ENCODE measurements at regions not wholly inside any gene's neighbourhood (a gene's known extent, or its start where the extent isn't known, plus 50 kb on each side); places are given as distances from the start of the nearest gene placed in this dataset.

DNA sequence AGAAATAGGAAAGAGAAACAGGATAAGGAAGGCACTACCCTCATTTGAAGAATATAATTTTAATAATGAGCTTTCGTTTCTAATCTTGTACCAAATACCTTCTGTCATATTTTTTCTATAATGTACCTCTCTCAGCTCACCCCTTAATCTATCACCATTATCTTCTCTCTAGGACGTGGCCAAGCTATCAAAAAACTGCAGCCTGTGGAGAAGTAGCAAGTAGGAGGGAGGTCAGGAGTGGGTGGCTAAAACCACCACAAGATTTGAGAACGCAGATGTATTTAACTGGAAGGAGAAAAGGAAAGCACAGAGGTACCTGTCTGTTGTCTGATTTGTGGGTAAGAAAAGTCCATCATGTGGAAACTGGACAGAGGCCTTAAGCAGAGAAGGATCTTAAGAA, 576.7 kb upstream of the DIPK2B start:
- H3K27me3 ChIP-seq, result no peaks in the 10 kb centered on the region

GRCh38 chrX:45775468-45775867, 574.8 kb upstream of the DIPK2B start:
- Histone ChIP-seq H3K9me3 (ENCODE audit: low read depth) (no peaks in the 10 kb centered on the region), H3K27me3 (no peaks in the 10 kb centered on the region), H4K20me1 (ENCODE audit: low read depth) (no peaks in the 10 kb centered on the region), H3K36me3 (no peaks in the 10 kb centered on the region), H3K4me2 (no peak overlapping the region), H2AFZ (replicated peaks) (no peak overlapping the region), H3K27ac (no peak overlapping the region), H3K79me2 (ENCODE audit: low read depth) (peaks cover 98% of the 10 kb centered on the region), H3F3A (ENCODE audit: low read depth) (no peaks in the 10 kb centered on the region), H3K4me1 (no peaks in the 10 kb centered on the region), H3K4me3 (no peak overlapping the region), H3K9ac (no peak overlapping the region)
- H3K4me1 Mint-ChIP-seq, result peaks cover 10% of the 10 kb centered on the region
- DNase-seq (ENCODE audit: low spot score), result no peak
- H3K36me3 Mint-ChIP-seq, result peaks cover 2% of the 10 kb centered on the region
- H3K9me3 Mint-ChIP-seq, result no peaks in the 10 kb centered on the region
- H3K27me3 Mint-ChIP-seq (ENCODE audit: insufficient read depth, low read depth), result peaks cover 5% of the 10 kb centered on the region
- H3K27ac Mint-ChIP-seq, result no peak overlapping the region
- TF ChIP-seq EZH2 (IDR thresholded peaks at IDR 0.05), result no peak
- TF ChIP-seq EZH2phosphoT487 (IDR thresholded peaks at IDR 0.05), result no peak
- H3K4me3 Mint-ChIP-seq, result no peak overlapping the region

More for the DNA sequence above, 576.7 kb upstream of the DIPK2B start:
- H3K27me3 Mint-ChIP-seq (ENCODE audit: insufficient read depth, low read depth), result peaks cover 3% of the 10 kb centered on the region
- Histone ChIP-seq H3K4me1 (no peaks in the 10 kb centered on the region), H3K9me3 (ENCODE audit: low read depth) (no peaks in the 10 kb centered on the region), H3F3A (ENCODE audit: low read depth) (no peaks in the 10 kb centered on the region), H3K9ac (no peak overlapping the region), H3K4me2 (no peak overlapping the region), H2AFZ (replicated peaks) (no peak overlapping the region), H4K20me1 (ENCODE audit: low read depth) (no peaks in the 10 kb centered on the region), H3K79me2 (ENCODE audit: low read depth) (peaks cover 98% of the 10 kb centered on the region), H3K36me3 (no peaks in the 10 kb centered on the region), H3K4me3 (no peak overlapping the region), H3K27ac (no peak overlapping the region)
- no peak for TF ChIP-seq EZH2 (IDR thresholded peaks at IDR 0.05)
- TF ChIP-seq, protein P1, sequence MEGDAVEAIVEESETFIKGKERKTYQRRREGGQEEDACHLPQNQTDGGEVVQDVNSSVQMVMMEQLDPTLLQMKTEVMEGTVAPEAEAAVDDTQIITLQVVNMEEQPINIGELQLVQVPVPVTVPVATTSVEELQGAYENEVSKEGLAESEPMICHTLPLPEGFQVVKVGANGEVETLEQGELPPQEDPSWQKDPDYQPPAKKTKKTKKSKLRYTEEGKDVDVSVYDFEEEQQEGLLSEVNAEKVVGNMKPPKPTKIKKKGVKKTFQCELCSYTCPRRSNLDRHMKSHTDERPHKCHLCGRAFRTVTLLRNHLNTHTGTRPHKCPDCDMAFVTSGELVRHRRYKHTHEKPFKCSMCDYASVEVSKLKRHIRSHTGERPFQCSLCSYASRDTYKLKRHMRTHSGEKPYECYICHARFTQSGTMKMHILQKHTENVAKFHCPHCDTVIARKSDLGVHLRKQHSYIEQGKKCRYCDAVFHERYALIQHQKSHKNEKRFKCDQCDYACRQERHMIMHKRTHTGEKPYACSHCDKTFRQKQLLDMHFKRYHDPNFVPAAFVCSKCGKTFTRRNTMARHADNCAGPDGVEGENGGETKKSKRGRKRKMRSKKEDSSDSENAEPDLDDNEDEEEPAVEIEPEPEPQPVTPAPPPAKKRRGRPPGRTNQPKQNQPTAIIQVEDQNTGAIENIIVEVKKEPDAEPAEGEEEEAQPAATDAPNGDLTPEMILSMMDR (IDR thresholded peaks at IDR 0.05), result no peak
- no peak for TF ChIP-seq EZH2phosphoT487 (IDR thresholded peaks at IDR 0.05)
- no peak for DNase-seq (ENCODE audit: low spot score)
- H3K4me3 Mint-ChIP-seq, result no peak overlapping the region
- peaks cover 2% of the 10 kb centered on the region for H3K36me3 Mint-ChIP-seq
- H3K9me3 Mint-ChIP-seq, result no peaks in the 10 kb centered on the region
- H3K27ac Mint-ChIP-seq, result no peak overlapping the region
- H3K4me1 Mint-ChIP-seq, result peaks cover 5% of the 10 kb centered on the region

DNA sequence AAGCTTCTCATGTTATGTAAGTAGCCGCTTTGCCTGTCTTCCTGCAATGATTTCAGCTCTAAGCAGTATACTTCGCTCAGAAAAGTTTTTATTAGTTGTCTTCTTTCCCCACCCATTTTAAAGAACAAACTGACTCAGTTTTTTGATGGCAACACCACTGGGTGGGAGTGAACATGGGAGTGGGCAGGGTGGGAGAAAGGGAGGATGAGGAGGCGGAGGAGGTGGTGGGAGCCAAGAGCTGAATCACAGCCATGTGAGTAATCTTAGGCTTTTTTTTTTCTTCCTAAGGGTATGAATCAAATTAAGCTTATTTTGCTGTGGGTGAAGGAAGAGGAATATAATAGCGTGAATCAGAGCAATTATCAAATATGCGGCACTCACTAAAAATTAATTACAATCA, 574.3 kb upstream of the DIPK2B start:
- Histone ChIP-seq H3K4me3 (no peak overlapping the region), H4K20me1 (ENCODE audit: low read depth) (no peaks in the 10 kb centered on the region), H3K4me2 (no peak overlapping the region), H3K9me3 (ENCODE audit: low read depth) (no peaks in the 10 kb centered on the region), H3K9ac (no peak overlapping the region), H3K36me3 (no peaks in the 10 kb centered on the region), H2AFZ (replicated peaks) (no peak overlapping the region), H3K4me1 (no peaks in the 10 kb centered on the region), H3K79me2 (ENCODE audit: low read depth) (peaks cover 96% of the 10 kb centered on the region), H3K27ac (no peak overlapping the region), H3F3A (ENCODE audit: low read depth) (no peaks in the 10 kb centered on the region), H3K27me3 (no peaks in the 10 kb centered on the region)
- TF ChIP-seq, protein P1 (IDR thresholded peaks at IDR 0.05), result no peak
- TF ChIP-seq EZH2 (IDR thresholded peaks at IDR 0.05) (no peak), EZH2phosphoT487 (IDR thresholded peaks at IDR 0.05) (no peak)
- Mint-ChIP-seq H3K4me1 (peaks cover 13% of the 10 kb centered on the region), H3K27me3 (ENCODE audit: insufficient read depth, low read depth) (peaks cover 5% of the 10 kb centered on the region), H3K36me3 (no peaks in the 10 kb centered on the region), H3K9me3 (no peaks in the 10 kb centered on the region), H3K4me3 (no peak overlapping the region), H3K27ac (no peak overlapping the region)
- DNase-seq (ENCODE audit: low spot score), result no peak

- Histone ChIP-seq H3K36me3 (no peaks in the 10 kb centered on the region), H4K20me1 (ENCODE audit: low read depth) (no peaks in the 10 kb centered on the region), H3F3A (ENCODE audit: low read depth) (no peaks in the 10 kb centered on the region), H3K4me3 (no peak overlapping the region), H3K27ac (no peak overlapping the region), H3K4me1 (no peaks in the 10 kb centered on the region), H3K27me3 (no peaks in the 10 kb centered on the region), H3K9ac (no peak overlapping the region), H3K9me3 (ENCODE audit: low read depth) (no peaks in the 10 kb centered on the region), H3K79me2 (ENCODE audit: low read depth) (peaks cover 92% of the 10 kb centered on the region), H3K4me2 (no peak overlapping the region), H2AFZ (replicated peaks) (no peak overlapping the region)
- Mint-ChIP-seq H3K4me1 (peaks cover 23% of the 10 kb centered on the region), H3K36me3 (peaks cover 1% of the 10 kb centered on the region), H3K27me3 (ENCODE audit: insufficient read depth, low read depth) (peaks cover 5% of the 10 kb centered on the region), H3K9me3 (no peaks in the 10 kb centered on the region), H3K27ac (no peak overlapping the region), H3K4me3 (no peak overlapping the region)
- TF ChIP-seq, protein P1 (IDR thresholded peaks at IDR 0.05), result no peak
- TF ChIP-seq EZH2phosphoT487 (IDR thresholded peaks at IDR 0.05) (no peak), EZH2 (IDR thresholded peaks at IDR 0.05) (no peak)
- no peak for DNase-seq (ENCODE audit: low spot score)
Measured at GRCh38 chrX:45773572-45773971, 572.9 kb upstream of the DIPK2B start.

Measured in neural progenitor cell (in vitro differentiated cells).